UCSD-AML1 (cell line): ENCODE measurements at regions not wholly inside any gene's neighbourhood (a gene's known extent, or its start where the extent isn't known, plus 50 kb on each side); places are given as distances from the start of the nearest gene placed in this dataset.
"Not testable (repeated sequence)": the region's sequence is repeated elsewhere in the genome, so short reads cannot be mapped to it uniquely, and the experiment has no call there.

ENCODE experiments used
- DNase-seq: peaks from one replicate; lab custom pipeline; 2025; ENCODE audit not compliant: unreplicated experiment; lab: John Stamatoyannopoulos, UW

DNA sequence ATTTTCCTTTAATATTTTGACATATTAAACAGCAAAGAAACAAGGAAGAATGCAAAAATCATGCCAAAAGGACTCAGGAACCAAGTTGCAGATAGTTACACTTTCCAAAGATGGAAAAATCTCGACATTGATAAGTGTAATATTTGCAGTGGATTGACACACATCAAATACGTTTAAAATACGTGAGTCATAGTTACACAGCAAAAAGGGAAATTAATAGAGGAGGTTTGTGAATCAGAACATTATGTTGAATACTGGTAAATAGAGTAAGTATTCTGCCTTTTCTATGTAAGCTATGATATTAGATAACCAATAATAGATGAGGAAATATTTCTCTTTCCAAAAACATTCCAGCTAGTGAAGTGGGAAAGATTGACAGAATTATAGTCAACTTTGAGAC, 1761.3 kb upstream of the IGFBP7 start:
- no peak for DNase-seq

DNA sequence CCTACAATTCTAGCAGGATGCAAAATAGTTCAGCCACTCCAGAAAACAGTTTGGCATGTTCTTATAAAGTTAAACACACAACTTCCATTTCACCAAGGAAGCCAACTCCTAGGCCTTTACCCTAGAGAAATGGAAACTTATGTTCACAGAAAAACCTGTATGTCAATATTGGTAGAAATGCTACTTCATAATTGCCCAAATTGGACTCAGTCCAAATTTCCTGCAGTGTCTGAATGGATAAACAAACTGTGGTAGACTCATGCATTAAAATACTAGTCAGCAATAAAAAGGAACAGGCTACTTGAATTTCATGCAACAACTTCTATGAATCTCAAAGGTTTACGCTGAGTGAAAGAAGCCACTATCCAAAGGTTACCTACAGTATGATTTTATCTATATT, 1738.8 kb upstream of the IGFBP7 start:
- no peak for DNase-seq

DNA sequence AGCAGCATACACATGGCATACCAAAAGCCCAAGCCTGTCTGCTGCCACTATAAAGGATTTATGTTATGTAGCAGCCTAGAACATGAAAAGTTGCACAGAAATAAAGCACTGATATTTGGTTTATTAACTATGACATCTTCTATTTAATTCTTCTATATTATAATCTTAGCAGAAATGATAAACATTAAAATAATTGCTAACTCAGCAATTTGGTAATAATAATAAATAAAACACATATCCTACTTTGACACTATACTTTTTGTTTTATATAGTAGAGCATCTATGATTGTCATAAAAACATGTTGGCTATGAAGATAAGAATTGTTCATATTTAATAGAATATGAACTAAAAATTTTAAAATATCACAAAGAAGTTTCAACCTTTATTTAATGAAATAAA, 1733.3 kb upstream of the IGFBP7 start:
- no peak for DNase-seq

DNA sequence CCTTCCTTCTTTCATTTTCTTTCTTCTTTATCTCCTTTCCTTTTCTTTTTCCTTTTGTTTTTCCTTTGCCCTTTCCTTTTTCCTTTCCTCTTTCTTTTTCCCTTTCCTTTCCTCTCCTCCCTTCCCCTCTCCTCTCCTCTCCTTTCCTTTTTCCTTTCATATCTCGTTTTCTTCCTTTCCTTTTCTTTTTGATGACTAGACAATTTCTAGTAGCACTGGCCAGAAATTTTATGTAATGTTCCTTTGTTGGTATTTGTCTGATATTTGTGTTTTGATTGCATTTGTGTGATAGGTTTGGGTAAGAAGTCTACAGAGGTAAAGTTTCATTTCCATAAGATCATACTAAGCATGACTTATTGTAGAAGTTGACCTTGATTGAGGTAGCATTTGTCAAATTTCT, 1722.9 kb upstream of the IGFBP7 start:
- no peak for DNase-seq

DNA sequence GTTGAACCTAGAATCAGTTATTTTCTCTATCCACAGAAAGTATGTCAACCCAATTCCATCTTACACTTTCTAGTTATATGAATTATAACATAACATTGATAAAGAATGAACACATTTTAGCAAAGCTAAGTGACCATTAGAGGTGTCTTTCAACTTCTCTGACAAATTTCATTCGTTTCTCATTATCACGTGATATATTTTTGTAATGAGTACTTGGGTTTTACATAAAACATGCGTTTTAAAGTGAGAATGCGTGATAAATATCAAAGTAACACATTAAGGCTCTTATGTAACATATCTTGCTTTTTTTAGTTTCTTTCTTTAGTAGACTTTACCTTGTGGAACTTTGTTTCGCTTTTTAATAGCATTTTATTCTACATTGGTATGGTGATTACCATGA, 1715.1 kb upstream of the IGFBP7 start:
- DNase-seq: no peak

DNA sequence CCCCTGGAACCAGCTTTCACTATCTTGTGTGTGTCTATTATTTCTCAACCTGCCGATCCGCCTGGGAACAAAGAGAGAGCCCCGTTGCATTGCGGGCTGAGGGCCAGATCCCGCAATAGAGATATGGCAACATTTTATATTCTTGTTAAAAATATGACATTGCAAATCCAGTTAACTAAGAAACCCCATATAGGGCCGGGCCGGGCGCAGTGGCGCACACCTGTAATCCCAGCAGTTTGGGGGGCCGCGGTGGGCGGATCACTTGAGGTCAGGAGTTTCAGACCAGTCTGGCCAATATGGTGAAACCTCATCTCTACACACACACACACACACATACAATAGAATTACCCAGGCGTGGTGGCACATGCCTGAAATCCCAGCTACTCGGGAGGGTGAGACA, 1708.4 kb upstream of the IGFBP7 start:
- not testable (repeated sequence) for DNase-seq

DNA sequence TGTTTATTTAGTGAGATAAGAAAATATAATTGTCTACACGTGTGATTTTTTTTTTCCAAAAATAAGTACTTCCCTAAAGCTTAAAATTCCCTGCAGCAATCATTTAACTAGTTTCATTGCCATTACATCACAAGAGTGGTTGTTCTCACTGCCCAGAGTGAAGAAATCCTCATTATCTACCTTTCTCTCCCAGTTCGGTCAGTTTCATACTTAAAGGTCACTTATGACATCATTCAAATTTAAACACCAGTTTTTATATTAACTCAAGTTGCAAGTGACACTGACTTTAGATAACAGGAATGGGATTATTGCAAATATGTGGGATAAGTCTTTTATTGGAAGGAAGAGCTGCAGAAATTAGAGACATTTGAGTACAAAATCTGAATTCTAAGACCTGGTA, 1699.8 kb upstream of the IGFBP7 start:
- DNase-seq: no peak

DNA sequence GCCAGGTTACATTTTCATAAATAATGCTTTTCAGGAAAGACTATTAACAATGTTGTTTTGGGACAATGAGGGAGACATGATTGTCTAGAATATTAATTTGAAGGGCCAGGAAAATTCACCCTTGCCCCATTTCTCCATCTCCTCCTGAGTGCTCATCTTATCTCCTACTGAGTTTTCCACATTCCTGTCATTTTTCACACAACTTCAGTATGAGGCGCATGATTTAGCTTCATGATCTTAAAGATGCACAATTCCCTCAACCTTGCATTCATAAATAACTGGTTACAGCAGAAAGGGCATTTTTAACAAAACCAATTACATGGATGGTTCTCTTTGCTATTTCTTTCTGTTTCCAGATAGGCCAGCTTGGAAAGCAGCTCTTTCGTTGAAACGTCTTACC, 1699.2 kb upstream of the IGFBP7 start:
- DNase-seq: no peak

DNA sequence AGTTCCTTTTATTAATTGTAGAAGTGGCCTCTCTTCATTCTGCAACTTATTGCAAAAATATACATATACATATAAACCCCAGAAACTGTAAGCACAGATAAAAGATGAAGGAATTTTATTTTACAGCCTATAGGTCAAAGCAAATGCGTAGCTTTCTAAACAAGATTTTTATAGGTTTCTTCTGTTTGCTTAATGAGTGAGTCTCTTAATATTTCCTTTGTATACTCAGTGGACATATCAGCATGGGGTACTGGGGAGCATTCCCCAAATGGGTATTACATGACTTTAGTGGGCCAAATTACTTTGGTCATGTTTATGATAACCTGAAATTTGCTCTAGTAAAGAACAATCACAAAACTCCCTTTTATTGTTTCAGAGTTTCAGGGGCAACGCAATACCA, 1698.6 kb upstream of the IGFBP7 start:
- no peak for DNase-seq

DNA sequence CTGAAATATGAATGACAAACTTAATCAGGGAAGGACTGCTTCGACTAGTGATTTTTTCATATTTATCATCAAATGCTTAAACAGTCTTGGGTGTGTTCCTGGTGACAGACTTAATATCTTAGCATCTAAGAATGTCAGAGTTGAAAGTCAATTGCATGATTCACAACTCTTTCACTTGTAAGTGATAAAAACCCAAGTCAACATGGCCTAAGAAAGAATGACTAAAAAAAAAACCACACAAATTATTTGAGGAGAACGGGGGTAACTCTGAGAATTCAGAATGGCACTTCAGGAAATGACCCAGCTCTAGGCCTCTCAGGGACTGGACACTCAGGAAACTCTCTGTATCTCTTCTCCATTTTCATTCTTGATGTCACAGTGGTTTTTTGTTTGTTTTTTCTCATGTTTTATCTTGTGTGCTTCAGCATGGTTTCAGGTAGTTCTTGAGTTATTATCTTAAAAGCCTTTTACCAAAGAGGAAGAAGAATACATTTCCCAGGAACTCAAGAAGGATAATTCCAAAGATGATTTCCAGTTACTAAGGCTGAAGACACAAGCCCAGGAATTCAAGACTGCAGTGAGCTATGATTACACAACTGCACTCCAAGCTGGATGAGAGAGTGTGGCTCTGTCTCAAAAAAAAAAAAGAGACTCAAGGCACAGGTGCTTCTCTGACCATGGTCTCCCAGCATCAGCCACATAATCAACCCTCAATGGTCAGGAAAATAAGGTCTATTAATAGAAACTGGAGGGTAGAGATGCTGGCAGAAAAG, 1697.8 kb upstream of the IGFBP7 start:
- no peak for DNase-seq

DNA sequence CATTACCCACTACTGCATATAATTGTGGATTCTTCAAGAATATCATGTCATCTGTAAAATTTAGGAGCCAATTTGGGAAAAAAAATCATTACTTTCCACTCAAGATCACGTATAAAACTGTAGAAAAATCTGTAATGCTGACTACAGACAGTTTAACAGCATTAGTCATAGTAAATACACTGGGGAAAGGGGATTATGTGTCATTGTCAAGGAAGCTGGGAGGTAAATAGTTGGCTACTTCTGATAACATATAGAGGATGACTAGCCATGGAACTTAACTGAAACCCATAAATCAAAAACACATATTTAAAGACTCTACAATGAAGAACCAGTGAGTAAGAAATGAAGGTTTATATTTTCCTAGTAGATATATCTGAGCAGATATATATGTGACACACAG, 1666.4 kb upstream of the IGFBP7 start:
- no peak for DNase-seq

DNA sequence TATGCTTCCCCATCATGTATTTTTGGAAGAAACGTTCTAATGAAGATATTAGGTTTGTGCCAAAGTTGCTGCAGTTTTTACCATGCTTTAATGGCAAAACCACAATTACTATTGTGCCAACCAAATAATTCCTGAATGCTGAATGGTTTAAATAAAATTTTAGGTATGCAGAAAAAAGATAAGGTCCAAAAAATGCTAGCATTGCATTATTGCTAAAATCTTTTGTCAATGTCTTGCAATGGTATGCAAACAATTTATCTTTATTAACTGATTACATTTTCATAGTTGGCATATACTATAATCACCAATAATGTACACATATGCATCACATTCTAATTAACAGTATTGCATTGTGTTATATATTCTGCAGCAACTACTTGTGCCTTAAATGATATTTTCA, 1657.4 kb upstream of the IGFBP7 start:
- DNase-seq: no peak

DNA sequence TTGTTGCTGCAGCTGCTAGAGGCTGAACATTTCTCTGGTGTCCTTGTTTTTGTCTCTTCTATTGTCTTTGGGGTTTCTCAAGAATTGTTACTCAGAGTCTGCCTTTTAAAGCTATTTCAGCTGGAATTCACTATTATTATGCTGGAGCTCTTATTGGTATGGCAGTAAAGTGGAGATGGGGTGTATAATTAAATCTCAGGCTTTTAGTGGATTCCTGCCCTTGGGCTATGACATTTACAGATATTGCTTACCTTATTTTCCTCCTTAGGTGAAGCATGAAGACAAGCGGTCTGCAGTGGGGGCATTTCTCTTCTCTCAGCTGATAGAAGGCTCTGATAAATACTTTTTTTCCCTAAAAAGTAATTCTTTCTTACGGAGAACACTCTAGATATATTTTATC, 1656.6 kb upstream of the IGFBP7 start:
- no peak for DNase-seq

DNA sequence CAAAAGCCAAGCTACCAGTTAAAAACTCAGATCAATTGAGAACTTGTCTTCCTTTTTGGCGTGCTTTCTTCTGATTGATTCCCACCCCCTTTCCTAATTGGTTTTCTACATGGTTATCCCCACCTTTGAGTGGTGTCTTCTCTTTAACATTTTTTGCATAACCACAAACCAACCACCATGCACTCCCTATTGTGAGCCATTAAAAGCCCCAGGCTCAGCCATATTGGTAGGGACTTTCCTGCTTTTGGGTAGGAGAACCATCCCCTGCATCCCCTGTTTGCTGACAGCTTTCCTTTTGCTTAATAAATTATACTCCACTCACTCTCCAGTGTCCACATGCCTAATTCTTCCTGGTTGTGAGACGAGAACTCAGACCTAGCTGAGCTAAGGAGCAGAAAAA, 1651.4 kb upstream of the IGFBP7 start:
- DNase-seq: no peak

DNA sequence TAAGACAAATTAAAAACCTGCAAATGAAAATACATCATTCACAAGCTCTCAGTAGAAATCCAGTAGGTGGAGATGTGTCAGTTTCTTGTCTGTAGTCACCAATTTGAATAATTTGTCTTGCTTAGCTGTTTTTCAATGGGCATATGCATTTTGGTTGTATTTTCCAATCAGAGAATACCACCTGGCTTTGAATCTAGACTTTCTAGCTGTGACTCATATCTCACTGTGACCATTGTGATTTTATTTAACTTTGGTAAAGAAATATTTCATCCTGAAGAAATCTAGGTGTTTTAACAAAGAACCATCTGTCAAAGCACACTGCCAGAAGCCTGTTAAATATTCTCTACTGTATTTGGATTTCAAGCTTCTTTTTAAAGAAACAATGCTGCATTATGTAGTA, 1650.6 kb upstream of the IGFBP7 start:
- DNase-seq: no peak

DNA sequence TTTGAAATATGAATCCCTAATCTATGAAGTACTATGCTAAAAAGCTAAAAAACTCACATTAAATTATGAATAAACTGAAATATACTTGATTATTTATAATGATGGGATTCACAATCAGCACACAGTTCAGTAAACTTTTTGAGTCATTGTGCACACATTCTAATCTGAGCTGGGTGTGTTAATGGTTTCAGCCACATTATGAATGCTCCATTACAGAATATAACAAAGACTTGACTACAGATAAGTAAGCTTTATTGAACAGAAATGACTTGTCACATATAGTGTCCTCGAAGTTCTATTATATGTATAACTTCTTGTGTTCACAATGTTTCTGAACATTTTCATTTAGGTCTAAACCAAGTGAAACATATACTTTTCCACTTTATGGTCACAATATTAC, 1649.9 kb upstream of the IGFBP7 start:
- DNase-seq: no peak

DNA sequence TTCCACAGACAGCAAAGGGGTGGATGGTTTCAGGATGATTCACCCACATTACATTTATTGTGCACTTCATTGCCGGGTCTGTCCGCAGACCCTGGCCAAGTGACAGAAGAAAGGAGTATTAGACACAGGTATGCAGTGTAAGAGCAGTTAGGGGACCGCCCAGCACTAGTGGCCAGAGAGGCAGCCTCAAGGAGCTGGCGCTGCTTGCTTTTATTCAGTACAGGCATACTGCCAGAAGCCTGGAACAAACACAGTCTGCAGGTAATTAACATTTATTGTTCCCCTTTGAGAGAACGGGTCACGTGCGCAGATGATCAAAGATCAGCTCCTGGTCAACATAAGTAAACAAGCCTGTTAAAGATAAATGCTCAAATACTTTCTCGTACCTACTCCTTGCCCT, 1639.0 kb upstream of the IGFBP7 start:
- no peak for DNase-seq

DNA sequence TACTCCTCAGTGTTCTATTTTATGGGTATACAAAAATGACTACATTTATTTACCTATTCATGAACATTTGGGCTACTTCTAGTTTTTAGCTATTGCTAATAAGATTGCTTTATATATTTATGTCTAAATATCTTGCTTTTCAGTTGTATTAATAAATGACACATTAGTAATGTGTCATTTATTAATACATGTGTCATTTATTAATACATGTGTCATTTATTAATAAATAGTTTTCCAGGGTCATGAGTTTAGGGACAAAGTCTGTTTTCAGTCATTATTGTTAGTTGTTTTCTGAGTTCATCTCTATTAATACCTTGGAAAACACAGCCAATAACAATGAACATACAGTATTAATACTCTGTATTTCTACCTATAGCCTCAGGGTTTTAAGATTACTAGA, 1630.7 kb upstream of the IGFBP7 start:
- no peak for DNase-seq

DNA sequence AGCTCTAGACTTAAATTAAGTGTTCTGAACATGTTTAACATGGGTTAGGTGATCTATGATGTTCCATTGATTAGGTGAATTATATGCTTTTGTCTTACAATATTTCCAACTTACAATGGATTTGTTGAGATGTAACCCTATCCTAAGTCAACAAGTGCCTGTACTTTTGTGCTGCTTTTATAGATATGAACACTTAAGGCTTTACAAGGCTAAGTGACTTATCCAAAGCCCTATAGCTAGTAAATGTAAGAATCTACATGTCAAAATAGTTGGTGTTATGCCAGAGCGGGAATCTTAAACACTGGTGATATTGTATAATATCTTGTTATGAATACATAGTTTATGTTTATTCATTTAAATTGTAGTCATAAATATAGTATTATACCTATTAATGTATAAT, 1629.1 kb upstream of the IGFBP7 start:
- no peak for DNase-seq

DNA sequence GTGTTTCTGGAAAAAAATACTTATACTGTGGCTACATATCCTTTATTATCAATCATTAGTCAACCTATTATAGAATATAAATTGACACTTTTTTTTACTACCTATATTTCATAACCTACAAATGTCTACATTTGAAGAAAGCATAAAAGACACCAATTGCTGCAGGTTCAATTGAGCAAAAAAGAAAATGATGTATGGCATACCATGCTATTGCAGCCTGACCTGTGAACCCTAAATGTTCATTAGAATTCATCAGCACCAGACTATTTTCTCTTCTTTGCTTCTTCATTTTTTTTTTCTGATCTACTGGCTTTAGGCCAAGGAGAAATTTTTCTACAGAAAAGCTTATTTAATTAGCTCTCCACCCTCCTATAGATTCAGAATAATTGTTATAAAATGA, 1628.2 kb upstream of the IGFBP7 start:
- DNase-seq: no peak

DNA sequence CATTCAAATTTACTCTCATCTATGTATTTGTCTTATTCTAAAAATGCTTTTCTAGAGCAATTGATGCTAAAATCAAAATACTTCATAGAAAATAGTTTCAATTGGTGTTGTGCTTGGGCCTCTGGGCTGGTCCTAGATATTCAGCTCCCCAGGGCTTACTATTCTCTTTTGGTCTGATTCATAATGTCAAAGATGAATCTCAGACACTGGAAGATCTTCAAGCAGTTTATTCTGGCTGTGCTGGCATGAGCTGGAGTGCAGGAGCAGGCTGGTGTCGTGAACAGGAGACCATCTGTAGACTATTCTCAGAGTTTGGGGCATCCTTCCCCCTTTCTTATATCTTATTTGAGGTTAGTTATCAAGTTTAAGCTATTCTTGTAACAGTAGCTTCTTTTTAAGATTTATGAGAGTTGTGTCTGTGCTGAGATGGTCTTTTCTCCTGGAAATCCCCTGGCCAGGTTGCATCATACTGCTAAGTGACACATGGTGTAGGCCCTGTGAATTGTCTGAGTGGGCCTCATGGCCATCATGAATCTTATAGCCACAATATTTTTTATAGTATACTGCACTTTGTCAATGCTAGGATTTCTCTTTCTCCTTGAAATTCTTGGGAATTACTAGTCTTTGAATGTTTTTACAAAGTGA, 1624.0 kb upstream of the IGFBP7 start:
- no peak for DNase-seq

DNA sequence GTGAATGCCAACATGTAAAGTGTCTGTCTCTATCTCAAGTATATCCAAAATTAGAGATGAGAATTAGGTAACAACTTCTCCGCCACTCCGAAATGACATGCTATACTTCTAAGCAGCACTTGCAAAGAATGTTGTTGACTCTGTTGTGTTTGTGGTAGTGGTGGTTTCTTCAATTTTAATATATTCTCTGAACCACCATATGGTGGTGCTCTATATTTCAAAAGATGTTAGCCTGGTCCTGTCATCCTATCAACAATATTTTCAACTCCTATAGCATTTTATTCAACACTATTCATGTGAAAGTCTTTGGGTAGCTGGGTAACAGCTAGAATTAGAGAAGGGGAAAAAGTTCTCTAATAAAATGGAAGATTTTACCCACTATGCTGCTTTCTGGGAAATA, 1622.8 kb upstream of the IGFBP7 start:
- no peak for DNase-seq

DNA sequence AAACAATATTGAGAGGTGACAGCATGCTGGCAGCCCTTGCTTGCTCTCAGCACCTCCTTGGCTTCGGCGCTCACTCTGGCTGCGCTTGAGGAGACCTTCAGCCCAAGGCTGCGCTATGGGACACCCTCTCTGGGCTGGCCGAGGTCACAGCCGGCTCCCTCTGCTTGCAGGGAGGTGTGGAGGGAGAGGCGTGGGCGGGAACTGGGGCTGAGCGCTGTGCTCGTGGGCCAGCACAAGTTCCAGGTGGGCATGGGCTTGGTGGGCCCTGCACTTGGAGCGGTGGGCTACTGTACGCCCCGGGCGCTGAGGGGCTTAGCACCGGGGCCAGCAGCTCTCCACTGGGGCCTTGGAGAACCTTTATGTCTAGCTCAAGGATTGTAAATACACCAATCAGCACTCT, 1613.8 kb upstream of the IGFBP7 start:
- DNase-seq: no peak
